ENCODE measurements at regions not wholly inside any gene's neighbourhood (a gene's known extent, or its start where the extent isn't known, plus 50 kb on each side); places are given as distances from the start of the nearest gene placed in this dataset.

DNA sequence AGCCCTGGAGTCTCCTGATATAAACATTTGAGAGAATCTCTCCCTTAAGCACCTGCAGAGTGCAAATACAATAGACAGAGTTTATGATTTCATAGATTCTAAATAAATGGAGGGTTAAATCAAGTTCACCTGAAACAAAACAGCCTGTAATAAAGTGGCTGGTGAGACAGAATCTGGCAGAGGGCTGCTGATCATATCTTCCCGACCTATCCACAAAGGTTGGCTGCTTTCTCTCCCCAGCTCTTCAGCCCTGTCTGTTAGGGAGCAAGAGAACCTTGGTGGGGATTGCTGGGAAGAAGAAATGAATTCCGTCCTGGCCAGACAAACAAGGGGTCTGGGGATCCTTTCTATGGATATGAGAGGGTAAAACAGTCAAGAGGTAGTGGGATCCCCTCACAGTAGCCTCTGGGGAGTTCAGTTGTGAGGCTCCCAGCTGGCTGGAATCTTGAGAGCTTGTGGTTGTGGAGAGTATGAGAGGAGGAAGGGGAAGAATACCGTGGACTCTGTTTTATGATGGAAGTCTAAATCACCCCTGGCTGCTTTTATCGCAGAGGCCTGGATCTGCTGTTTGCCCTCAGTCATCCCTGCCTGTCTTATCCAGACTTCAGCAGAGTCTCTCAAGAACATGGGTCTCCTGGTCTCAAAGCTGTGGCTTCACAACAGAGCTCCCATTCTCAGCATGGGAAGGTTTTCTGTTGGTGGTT is 451.3 kb downstream of the NTRK3 start:
- no peak for DNase-seq

- no peak for DNase-seq
Measured at GRCh38 chr15:87804451-87804850, 452.1 kb downstream of the NTRK3 start.

DNA sequence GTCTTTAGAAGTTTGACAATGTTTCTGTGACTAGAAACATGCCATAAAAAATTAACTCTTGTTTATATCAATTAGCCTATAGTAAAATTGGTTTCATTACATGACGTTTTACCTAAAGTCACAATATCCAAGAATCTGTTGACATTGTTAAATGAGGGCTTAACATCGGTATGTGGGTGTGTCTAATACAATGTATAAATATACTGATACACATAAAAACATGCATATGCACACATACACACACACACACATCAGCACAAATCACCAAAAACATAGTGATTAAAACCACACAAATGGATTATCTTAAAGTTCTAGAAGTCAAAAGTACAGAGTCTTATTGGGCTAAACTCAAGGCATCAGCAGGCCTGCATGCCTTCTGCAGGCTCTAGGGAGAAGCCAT is 456.7 kb downstream of the NTRK3 start:
- no peak for DNase-seq

DNA sequence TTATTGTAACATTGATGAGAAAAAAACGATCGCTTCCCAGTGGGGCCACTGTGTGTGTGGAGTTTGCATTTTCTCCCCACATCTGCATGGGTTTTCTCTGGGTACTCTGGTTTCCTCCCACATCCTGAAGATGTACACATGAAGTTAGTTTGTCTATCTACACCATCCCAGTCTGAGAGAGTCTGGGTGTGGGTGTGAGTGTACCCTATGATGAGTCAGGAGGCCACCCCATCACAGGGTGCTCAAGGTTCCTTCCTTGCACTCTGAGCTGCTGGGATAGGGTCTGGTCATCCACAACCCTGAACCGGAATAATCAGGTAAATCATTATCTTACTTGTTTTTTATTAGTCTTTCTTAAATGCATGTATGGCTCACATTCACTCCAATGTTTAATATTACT is 457.1 kb downstream of the NTRK3 start:
- no peak for DNase-seq

DNA sequence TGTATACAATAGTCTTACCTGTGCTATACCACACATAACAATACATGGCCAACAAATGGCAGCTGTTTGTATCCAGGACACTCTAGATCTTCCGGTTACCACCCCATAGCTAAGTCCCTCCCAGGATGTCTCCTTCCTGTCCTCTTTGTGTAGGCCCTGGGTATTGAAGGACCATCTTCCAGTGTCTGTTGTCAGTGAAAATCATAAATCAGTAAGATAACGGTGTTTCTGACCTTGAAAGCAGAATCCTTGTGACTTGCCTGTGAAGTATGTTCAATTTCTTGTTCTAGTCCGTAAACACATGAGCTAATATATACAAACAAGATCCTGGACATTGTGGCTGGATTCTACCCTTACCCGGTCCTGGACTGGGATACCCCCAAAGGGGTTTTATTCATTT is 462.8 kb downstream of the NTRK3 start:
- DNase-seq, result no peak

- DNase-seq, result no peak
Measured at GRCh38 chr15:87792250-87793040, 464.1 kb downstream of the NTRK3 start.

GRCh38 chr15:87781959-87782625 is 474.4 kb downstream of the NTRK3 start:
- no peak for DNase-seq

DNA sequence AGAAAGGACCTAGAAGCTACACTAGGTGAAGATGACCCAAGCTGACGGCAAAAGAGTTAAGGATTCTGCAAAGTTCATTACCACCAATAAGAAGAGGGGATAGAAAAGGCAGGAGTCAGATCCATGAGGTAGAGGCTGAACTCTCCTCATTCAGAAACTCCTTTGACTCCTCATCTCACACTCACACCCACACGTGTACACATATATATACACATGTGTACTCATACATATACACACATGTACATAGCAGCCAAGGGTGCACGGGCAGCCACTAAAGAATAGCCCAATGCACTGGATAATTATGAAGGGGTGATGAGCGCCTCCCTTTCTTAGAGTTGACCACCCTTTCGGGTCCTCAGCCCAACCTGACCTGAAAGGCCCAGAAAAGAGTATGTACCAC is 476.8 kb downstream of the NTRK3 start:
- no peak for DNase-seq

DNA sequence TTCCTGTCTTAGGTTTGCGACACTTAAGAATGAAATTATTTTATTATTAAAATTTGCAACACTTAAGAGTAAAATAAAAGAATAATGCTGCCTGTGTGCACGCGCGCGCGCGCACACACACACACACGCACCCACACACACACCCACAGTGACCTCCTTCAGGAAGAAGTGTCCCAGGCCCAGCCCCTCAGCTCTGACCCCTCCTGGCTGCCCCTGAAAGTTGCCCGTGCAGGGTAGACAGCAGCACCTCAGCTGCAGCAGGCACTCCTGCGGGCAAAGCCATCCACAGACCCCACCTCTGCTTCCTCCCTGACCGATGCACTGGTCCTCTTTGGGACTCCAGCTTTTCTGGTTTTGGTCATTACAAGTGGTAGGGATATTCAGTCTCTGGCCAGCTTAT is 478.2 kb downstream of the NTRK3 start:
- DNase-seq, result no peak

DNA sequence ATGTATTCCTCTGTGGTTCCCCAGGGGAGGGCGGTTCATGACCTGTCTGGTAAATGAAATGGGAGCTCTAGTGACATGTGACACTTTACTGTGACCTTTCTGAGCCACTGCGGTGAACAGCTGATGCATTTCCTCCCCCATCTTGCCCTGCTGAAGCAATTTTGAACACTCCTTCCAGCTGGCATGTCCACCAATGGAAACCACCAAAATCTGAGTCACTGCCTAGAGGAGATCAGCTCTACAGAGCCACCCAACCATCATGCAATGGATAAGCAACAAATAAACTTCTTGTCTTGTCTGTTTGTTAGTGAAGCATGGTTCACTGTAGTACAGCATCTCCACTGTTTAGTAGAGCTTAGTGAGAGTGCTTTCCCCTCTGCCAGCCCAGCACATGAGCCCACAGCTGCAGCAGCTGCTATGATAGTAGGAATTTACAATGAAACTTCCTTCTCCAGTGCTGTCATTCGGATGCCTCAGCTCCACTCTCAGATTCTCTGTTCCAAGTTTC is 479.4 kb downstream of the NTRK3 start:
- DNase-seq, result no peak

DNA sequence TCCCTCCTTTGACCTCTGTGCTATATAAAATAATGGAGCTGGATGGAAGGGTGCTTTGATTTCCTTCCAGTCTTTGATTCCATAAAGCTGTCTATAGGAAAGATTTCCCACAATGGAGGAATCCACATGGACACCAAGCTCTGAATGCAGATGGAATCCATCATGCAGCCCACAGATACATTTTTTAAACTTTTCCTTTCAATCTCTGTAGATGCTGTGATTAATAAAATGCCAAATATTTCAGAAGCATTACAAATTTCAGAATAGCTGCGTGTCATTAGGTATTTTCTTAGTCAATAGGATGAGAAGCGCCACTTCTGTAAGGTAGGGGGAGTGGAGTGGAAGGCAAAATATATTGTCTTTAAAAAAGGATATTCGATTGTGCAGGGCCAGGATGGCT is 489.0 kb downstream of the NTRK3 start:
- DNase-seq, result no peak

- no peak for DNase-seq
Measured at GRCh38 chr15:87764461-87765240, 491.9 kb downstream of the NTRK3 start.

GRCh38 chr15:87763837-87764236 is 492.7 kb downstream of the NTRK3 start:
- no peak for DNase-seq

- no peak for DNase-seq
Measured at GRCh38 chr15:87761736-87762509, 494.6 kb downstream of the NTRK3 start.

DNA sequence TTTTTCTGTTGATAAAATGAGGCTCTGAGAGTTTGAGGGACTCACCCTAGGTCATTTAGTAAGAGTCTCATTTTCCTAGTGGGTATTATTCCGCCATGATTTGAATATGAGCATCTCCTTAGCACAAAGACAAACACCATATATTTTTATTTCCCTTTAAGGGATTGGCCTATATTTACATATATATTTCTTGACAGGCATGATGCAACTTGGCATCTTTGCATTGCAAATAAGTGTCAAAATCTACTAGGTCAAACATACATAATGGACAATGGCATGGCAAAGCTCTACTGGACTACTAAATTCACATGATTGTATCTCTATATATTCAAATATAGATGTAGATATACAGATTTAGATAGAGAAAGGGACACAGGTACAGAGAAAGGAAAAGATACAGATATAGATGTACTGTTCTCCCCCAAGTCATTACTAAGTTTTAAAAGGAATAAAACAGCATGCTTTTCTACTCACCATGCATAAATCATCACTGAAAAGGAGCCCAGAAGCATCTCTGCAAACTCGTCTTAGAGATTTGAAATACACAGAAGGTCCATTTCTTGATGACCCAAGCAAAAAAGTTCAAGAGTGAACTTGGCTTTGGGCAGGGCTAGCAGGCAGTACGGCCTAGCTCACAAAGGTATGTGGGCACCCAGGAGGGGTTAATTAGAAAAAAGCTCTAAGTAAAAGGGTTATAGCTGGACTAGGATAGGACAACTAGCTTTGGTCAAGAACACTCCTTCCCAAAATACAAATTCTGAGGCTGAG is 495.8 kb downstream of the NTRK3 start:
- no peak for DNase-seq

- DNase-seq, result no peak
Measured at GRCh38 chr15:87758794-87759418, 497.6 kb downstream of the NTRK3 start.

DNA sequence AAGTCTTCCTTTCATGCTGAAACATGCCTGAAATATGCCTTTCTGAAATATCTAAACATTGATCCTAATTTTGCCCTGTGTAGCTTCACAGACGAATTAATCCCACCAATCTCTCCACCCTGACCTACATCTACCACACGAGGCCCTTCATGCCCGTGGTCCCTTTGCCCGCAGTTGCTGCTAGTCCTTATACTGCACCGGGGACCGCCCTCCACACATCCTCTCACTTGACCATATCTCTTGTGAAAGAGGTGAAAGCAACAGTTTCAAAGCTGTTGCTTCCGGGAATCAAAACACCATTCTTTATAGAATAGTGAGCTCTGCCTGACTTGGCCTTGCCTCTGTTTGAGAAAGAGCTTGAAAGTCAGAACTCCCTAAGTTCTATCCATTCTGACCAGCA is 499.5 kb downstream of the NTRK3 start:
- no peak for DNase-seq

DNA sequence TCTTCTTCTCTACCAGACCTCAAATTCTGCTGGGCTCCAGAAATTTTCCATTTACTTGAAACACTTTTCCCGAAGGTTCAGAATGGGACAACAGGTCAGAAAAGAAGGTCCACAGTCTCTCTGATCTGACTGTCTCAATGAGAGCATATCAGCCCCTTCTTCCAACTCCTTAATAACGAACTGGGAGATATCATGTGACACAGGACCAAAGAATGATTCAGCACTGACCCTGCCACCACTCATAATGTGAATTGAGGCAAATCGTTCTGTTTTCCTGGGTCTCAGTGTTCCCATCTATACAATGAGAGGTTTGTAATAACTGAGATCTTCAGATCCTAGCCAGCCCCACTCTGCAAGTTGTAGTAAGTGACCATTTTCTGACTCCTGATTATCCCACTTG is 500.5 kb downstream of the NTRK3 start:
- DNase-seq, result no peak

- no peak for DNase-seq
Measured at GRCh38 chr15:87755226-87755625, 501.3 kb downstream of the NTRK3 start.

GRCh38 chr15:87753539-87753938 is 503.0 kb downstream of the NTRK3 start:
- no peak for DNase-seq

Measured in activated CD4-positive, alpha-beta T cell treated with anti-CD3 and anti-CD28 coated beads, Interleukin-2, amount 50 U/mL, for 48 hours (primary cell).